ENCODE measurements at regions not wholly inside any gene's neighbourhood (a gene's known extent, or its start where the extent isn't known, plus 50 kb on each side); places are given as distances from the start of the nearest gene placed in this dataset.
"Not testable (repeated sequence)": the region's sequence is repeated elsewhere in the genome, so short reads cannot be mapped to it uniquely, and the experiment has no call there.

DNA sequence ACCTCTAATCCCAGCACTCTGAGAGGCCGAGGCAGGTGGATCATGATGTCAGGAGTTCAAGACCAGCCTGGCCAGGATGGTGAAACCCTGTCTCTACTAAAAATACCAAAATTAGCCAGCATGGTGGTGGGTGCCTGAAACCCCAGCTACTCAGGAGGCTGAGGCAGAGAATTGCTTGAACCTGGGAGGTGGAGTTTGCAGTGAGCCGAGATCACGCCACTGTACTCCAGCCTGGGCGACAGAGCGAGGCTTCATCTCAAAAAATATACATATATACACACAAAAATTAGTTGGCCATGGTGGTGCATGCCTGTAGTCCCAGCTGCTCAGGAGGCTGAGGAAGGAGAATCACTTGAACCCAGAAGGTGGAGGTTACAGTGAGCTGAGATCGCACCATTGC is 273.6 kb downstream of the GOLGA6L6 start:
- H4K20me1 ChIP-seq (ENCODE audit: control insufficient read depth, insufficient read depth, low read length, poor library complexity, severe bottlenecking); H3K4me3 Mint-ChIP-seq; POLR2A ChIA-PET; intact Hi-C loops (cut with micrococcal nuclease); H3K27me3 ChIP-seq (replicated peaks in 1 of 4; ENCODE audit: control extremely low read depth in 1 of 4, control insufficient read depth in 3 of 4, insufficient read depth in 4 of 4, low read length in 3 of 4); H3K9me3 Mint-ChIP-seq (ENCODE audit: insufficient read depth); H3K4me1 ChIP-seq (ENCODE audit: control insufficient read depth in 2 of 2, insufficient read depth in 2 of 2, low read length in 2 of 2); H3K27me3 Mint-ChIP-seq; H3K4me1 Mint-ChIP-seq; H3K27ac Mint-ChIP-seq; CTCF ChIA-PET; ATAC-seq (ENCODE audit: low read depth); H3K4me2 ChIP-seq (replicated peaks; ENCODE audit: low read depth, low read length, poor library complexity, severe bottlenecking); H3K36me3 ChIP-seq (replicated peaks in 1 of 2; ENCODE audit: control extremely low read depth in 1 of 2, control insufficient read depth in 1 of 2, extremely low read depth in 1 of 2, insufficient read depth in 2 of 2, low read length in 1 of 2); H3K9ac ChIP-seq (ENCODE audit: low read length); H3K27ac ChIP-seq (ENCODE audit: low read length in 2 of 2); DNase-seq; H3K4me3 ChIP-seq (ENCODE audit: control extremely low read depth in 1 of 5, extremely low read depth in 1 of 5, insufficient read depth in 1 of 5, low read depth in 2 of 5, low read length in 4 of 5); H2AFZ ChIP-seq (ENCODE audit: insufficient read depth, low read depth, low read length, poor library complexity, severe bottlenecking); H3K79me2 ChIP-seq (ENCODE audit: control insufficient read depth, insufficient read depth, low read length): not testable (repeated sequence)
- peaks cover 0 to 25% (median 1%) of the 10 kb centered on the region in 3 donors for H3K9me3 ChIP-seq (ENCODE audit: control extremely low read depth in 1 of 3, control insufficient read depth in 2 of 3, insufficient read depth in 1 of 3, low read length in 2 of 3)
- 96% methylated on average over 3 of the region's 6 CpGs for WGBS (ENCODE audit: insufficient coverage)

DNA sequence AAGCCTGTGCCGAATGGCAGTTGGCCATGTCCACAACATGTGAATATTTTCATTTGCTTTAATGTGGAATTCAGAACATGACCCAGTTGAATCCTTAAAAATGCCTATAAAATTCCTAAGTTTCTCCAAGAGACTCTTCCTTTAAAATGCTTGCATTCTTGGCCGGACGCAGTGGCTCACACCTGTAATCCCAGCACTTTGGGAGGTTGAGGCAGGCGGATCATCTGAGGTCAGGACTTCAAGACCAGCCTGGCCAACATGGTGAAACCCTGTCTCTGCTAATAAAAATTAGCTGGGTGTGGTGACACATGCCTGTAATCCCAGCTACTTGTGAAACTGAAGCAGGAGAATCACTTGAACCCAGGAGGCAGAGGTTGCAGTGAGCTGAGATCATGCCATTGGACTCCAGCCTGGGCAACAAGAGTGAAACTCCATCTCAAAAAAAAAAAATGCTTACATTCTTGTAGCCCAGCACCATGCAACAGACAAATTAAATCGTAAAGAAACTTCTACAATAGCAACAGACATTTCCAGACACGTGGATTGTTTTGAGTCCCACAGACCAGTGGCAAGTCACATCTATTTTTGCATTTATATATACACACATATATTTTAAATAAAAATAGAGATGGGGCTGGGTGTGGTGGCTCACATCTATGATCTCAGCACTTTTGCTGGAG is 274.4 kb downstream of the GOLGA6L6 start:
- H3K27ac Mint-ChIP-seq; intact Hi-C loops (cut with micrococcal nuclease): not testable (repeated sequence)

DNA sequence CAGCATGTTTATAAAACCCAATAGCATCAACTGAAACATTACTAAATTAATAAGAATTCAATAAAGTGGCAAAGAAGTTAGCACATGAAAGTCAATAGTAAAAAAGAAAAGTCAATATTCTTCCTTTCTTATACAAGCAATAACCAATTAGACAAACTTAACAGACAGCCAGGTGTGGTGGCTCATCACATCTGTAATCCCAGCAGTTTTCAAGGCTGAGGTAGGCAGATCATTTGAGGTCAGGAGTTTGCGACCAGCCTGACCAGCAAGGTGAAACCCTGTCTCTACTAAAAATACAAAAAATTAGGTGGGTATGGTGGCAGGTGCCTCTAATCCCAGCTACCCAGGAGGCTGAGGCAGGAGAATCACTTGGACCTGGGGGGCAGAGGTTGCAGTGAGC is 275.9 kb downstream of the GOLGA6L6 start:
- H3K27ac ChIP-seq (ENCODE audit: low read length in 2 of 2); H3K27ac Mint-ChIP-seq; H3K4me3 Mint-ChIP-seq; DNase-seq; H3K9ac ChIP-seq (ENCODE audit: low read length); H4K20me1 ChIP-seq (ENCODE audit: control insufficient read depth, insufficient read depth, low read length, poor library complexity, severe bottlenecking); H3K9me3 Mint-ChIP-seq (ENCODE audit: insufficient read depth); CTCF ChIA-PET; H3K4me2 ChIP-seq (replicated peaks; ENCODE audit: low read depth, low read length, poor library complexity, severe bottlenecking); ATAC-seq (ENCODE audit: low read depth); POLR2A ChIA-PET; H3K4me3 ChIP-seq (ENCODE audit: control extremely low read depth in 1 of 5, extremely low read depth in 1 of 5, insufficient read depth in 1 of 5, low read depth in 2 of 5, low read length in 4 of 5); H3K4me1 Mint-ChIP-seq; H3K4me1 ChIP-seq (ENCODE audit: control insufficient read depth in 2 of 2, insufficient read depth in 2 of 2, low read length in 2 of 2); H2AFZ ChIP-seq (ENCODE audit: insufficient read depth, low read depth, low read length, poor library complexity, severe bottlenecking); H3K27me3 ChIP-seq (replicated peaks in 1 of 4; ENCODE audit: control extremely low read depth in 1 of 4, control insufficient read depth in 3 of 4, insufficient read depth in 4 of 4, low read length in 3 of 4); H3K27me3 Mint-ChIP-seq; H3K36me3 ChIP-seq (replicated peaks in 1 of 2; ENCODE audit: control extremely low read depth in 1 of 2, control insufficient read depth in 1 of 2, extremely low read depth in 1 of 2, insufficient read depth in 2 of 2, low read length in 1 of 2); intact Hi-C loops (cut with micrococcal nuclease); H3K79me2 ChIP-seq (ENCODE audit: control insufficient read depth, insufficient read depth, low read length): not testable (repeated sequence)
- WGBS (ENCODE audit: insufficient coverage), result no CpG with 5 or more reads among the region's 1 CpG
- H3K9me3 ChIP-seq (ENCODE audit: control extremely low read depth in 1 of 3, control insufficient read depth in 2 of 3, insufficient read depth in 1 of 3, low read length in 2 of 3), result peaks cover 0 to 16% (median 0%) of the 10 kb centered on the region in 3 donors

More for the DNA sequence above, 274.4 kb downstream of the GOLGA6L6 start:
- DNase-seq; H2AFZ ChIP-seq (ENCODE audit: insufficient read depth, low read depth, low read length, poor library complexity, severe bottlenecking); H3K27ac ChIP-seq (ENCODE audit: low read length in 2 of 2); H3K4me3 Mint-ChIP-seq; ATAC-seq (ENCODE audit: low read depth); CTCF ChIA-PET; H3K4me1 ChIP-seq (ENCODE audit: control insufficient read depth in 2 of 2, insufficient read depth in 2 of 2, low read length in 2 of 2); H3K9ac ChIP-seq (ENCODE audit: low read length); H3K4me1 Mint-ChIP-seq; H3K79me2 ChIP-seq (ENCODE audit: control insufficient read depth, insufficient read depth, low read length); H3K27me3 ChIP-seq (replicated peaks in 1 of 4; ENCODE audit: control extremely low read depth in 1 of 4, control insufficient read depth in 3 of 4, insufficient read depth in 4 of 4, low read length in 3 of 4); H3K27me3 Mint-ChIP-seq; H3K4me3 ChIP-seq (ENCODE audit: control extremely low read depth in 1 of 5, extremely low read depth in 1 of 5, insufficient read depth in 1 of 5, low read depth in 2 of 5, low read length in 4 of 5); H3K36me3 ChIP-seq (replicated peaks in 1 of 2; ENCODE audit: control extremely low read depth in 1 of 2, control insufficient read depth in 1 of 2, extremely low read depth in 1 of 2, insufficient read depth in 2 of 2, low read length in 1 of 2); H3K4me2 ChIP-seq (replicated peaks; ENCODE audit: low read depth, low read length, poor library complexity, severe bottlenecking); POLR2A ChIA-PET; H3K9me3 Mint-ChIP-seq (ENCODE audit: insufficient read depth); H4K20me1 ChIP-seq (ENCODE audit: control insufficient read depth, insufficient read depth, low read length, poor library complexity, severe bottlenecking): not testable (repeated sequence)
- WGBS (ENCODE audit: insufficient coverage), result 82% methylated on average over 5 of the region's 6 CpGs
- H3K9me3 ChIP-seq (ENCODE audit: control extremely low read depth in 1 of 3, control insufficient read depth in 2 of 3, insufficient read depth in 1 of 3, low read length in 2 of 3), result peaks cover 0 to 18% (median 1%) of the 10 kb centered on the region in 3 donors
